Mucosa of descending colon (tissue), 3 donors: ENCODE measurements at regions not wholly inside any gene's neighbourhood (a gene's known extent, or its start where the extent isn't known, plus 50 kb on each side); places are given as distances from the start of the nearest gene placed in this dataset.

Experiments
- ATAC-seq: fragments of 200-7000 bp; cut with Tn5 transposase; one replicate; pipeline ENCODE4 v1.9.1; 2020; ENCODE audit warnings: mild to moderate bottlenecking, moderate library complexity
- DNase-seq, 3 donors: peaks; one replicate each; pipeline ENCODE4 v3.0.0-alpha.2; 2020
- H3K36me3 ChIP-seq: fragments of 200-600 bp; one replicate; pipeline ENCODE4 v1.8.0; 2021; ENCODE audit warnings: low read depth, mild to moderate bottlenecking
- H3K4me1 ChIP-seq: fragments of 200-600 bp; one replicate; pipeline ENCODE4 v1.8.0; 2021; ENCODE audit warnings: low read depth, mild to moderate bottlenecking
- H3K4me3 ChIP-seq: fragments of 200-600 bp; one replicate; pipeline ENCODE4 v1.8.0; 2021; ENCODE audit warnings: mild to moderate bottlenecking
- H3K9me3 ChIP-seq: fragments of 200-600 bp; one replicate; pipeline ENCODE4 v1.8.0; 2021; ENCODE audit warnings: mild to moderate bottlenecking
- CTCF ChIP-seq: fragments of 200-600 bp; IDR thresholded peaks from one replicate; pipeline ENCODE4 v1.8.0; 2022; ENCODE audit warnings: antibody characterized with exemption, mild to moderate bottlenecking
- intact Hi-C, 2 donors: fragments of 100-400 bp; cut with DNase I in 1 of 2; cut with micrococcal nuclease in 1 of 2; formaldehyde crosslinking; loops; one replicate each; pipeline versions ENCODE4 v1.11.0 to v1.11.1; 2022; cut with DNase I, micrococcal nuclease
- donor health status: DM: no; HTN: no; CAD: no; lungs with moderate emphysema.
- donor health status: DM: no; HTN: no; CAD: no.
- donor health status: DM: no; HTN: yes; CAD: no.

GRCh38 chr2:207244971-207245925 is 79.5 kb upstream of the KLF7 start:
- no peak for ATAC-seq
- intact Hi-C loops = no loop called here
- Histone ChIP-seq H3K4me3 (no peak overlapping the region), H3K36me3 (no peaks in the 10 kb centered on the region), H3K4me1 (no peaks in the 10 kb centered on the region), H3K9me3 (no peaks in the 10 kb centered on the region)
- TF ChIP-seq CTCF = no peak
- DNase-seq = no peak

GRCh38 chr2:207248702-207249377 is 83.1 kb upstream of the KLF7 start:
- no peaks in the 10 kb centered on the region for H3K36me3 ChIP-seq
- H3K4me1 ChIP-seq = no peaks in the 10 kb centered on the region
- TF ChIP-seq CTCF = no peak
- ATAC-seq (no peak), DNase-seq (no peak)
- H3K9me3 ChIP-seq = no peaks in the 10 kb centered on the region
- intact Hi-C loops = no loop called here
- no peak overlapping the region for H3K4me3 ChIP-seq

- intact Hi-C loops = no loop called here
- H3K36me3 ChIP-seq = no peaks in the 10 kb centered on the region
Measured at GRCh38 chr2:207251022-207251421, 85.3 kb upstream of the KLF7 start.

GRCh38 chr2:207251573-207252192 is 85.9 kb upstream of the KLF7 start:
- no peak for TF ChIP-seq CTCF
- Histone ChIP-seq H3K4me3 (no peak overlapping the region), H3K9me3 (no peaks in the 10 kb centered on the region), H3K36me3 (no peaks in the 10 kb centered on the region), H3K4me1 (no peaks in the 10 kb centered on the region)
- ATAC-seq (no peak), DNase-seq (no peak)
- intact Hi-C loops = no loop called here

More at GRCh38 chr2:207251022-207251421, 85.3 kb upstream of the KLF7 start:
- ATAC-seq = no peak
- no peaks in the 10 kb centered on the region for H3K4me1 ChIP-seq
- no peak overlapping the region for H3K4me3 ChIP-seq
- no peaks in the 10 kb centered on the region for H3K9me3 ChIP-seq
- DNase-seq = no peak
- TF ChIP-seq CTCF = no peak

GRCh38 chr2:207252416-207252815 is 86.7 kb upstream of the KLF7 start:
- DNase-seq (no peak), ATAC-seq (no peak)
- TF ChIP-seq CTCF = no peak
- intact Hi-C loops = no loop called here
- no peak overlapping the region for H3K4me3 ChIP-seq
- no peaks in the 10 kb centered on the region for H3K9me3 ChIP-seq
- H3K36me3 ChIP-seq = no peaks in the 10 kb centered on the region
- peaks cover under 1% of the 10 kb centered on the region for H3K4me1 ChIP-seq
